IMR-90 (cell line): ENCODE measurements at regions not wholly inside any gene's neighbourhood (a gene's known extent, or its start where the extent isn't known, plus 50 kb on each side); places are given as distances from the start of the nearest gene placed in this dataset.

Experiments used
- ATAC-seq: fragments of 200-7000 bp; cut with Tn5 transposase; 2 replicates; pipeline ENCODE4 v1.9.1; 2020; ENCODE audit warnings: low read depth, mild to moderate bottlenecking, moderate library complexity
- BruUV-seq: library from RNA; stranded (reverse); fragments of 400-500 nt; replicated peaks from 2 replicates; lab custom pipeline; 2021; lab: Mats Ljungman, UMichigan
- CTCF ChIA-PET: fragments of 300-600 bp; formaldehyde crosslinking; extraction: SDS; loops from one replicate; lab custom pipeline; 2021; ENCODE audit warnings: antibody characterized with exemption; lab: Yijun Ruan, JAX
- POLR2A ChIA-PET: fragments of 300-600 bp; sonication (Branson Sonifier 250); formaldehyde crosslinking; loops from one replicate; lab custom pipeline; 2022; ENCODE audit warnings: antibody characterized with exemption; ENCODE audit not compliant: unreplicated experiment; lab: Charles Lee
- DNase-seq: peaks from one replicate; pipeline ENCODE4 v3.0.0; 2013
- H2AFZ ChIP-seq: replicated peaks from 2 replicates; pipeline ENCODE3; 2013; ENCODE audit warnings: low read length, mild to moderate bottlenecking; ENCODE audit not compliant: poor library complexity
- H2AK5ac ChIP-seq: 2 replicates; pipeline ENCODE4 v1.6.1; 2013; ENCODE audit warnings: low read depth, low read length, inconsistent platforms
- H2AK9ac ChIP-seq: replicated peaks from 2 replicates; pipeline ENCODE3; 2013; ENCODE audit warnings: mild to moderate bottlenecking, low read depth, low read length, moderate library complexity; ENCODE audit not compliant: poor library complexity
- H2BK120ac ChIP-seq: 2 replicates; pipeline ENCODE4 v1.6.1; 2013; ENCODE audit warnings: low read depth, low read length, inconsistent platforms
- H2BK15ac ChIP-seq: 3 replicates; pipeline ENCODE4 v1.6.1; 2013; ENCODE audit warnings: low read depth, low read length, inconsistent platforms
- H2BK20ac ChIP-seq: 2 replicates; pipeline ENCODE4 v1.6.1; 2013; ENCODE audit warnings: low read depth, mild to moderate bottlenecking, inconsistent platforms, low read length, moderate library complexity
- H2BK5ac ChIP-seq: 2 replicates; pipeline ENCODE4 v1.6.1; 2013; ENCODE audit warnings: mild to moderate bottlenecking, low read depth, low read length, inconsistent platforms; ENCODE audit not compliant: poor library complexity, severe bottlenecking
- H3K14ac ChIP-seq: replicated peaks from 2 replicates; pipeline ENCODE4 v1.6.1; 2013; ENCODE audit warnings: low read depth, low read length, inconsistent platforms
- H3K18ac ChIP-seq: 2 replicates; pipeline ENCODE4 v1.6.1; 2013; ENCODE audit warnings: low read depth, low read length, control low read depth
- H3K23ac ChIP-seq: 2 replicates; pipeline ENCODE4 v1.6.1; 2013; ENCODE audit warnings: low read depth, low read length, inconsistent platforms
- H3K27ac ChIP-seq: 2 replicates; pipeline ENCODE4 v1.5.1; 2013; ENCODE audit warnings: mild to moderate bottlenecking, control low read depth, low read length; ENCODE audit not compliant: insufficient read depth
- H3K27me3 ChIP-seq: 2 replicates; pipeline ENCODE4 v1.6.1; 2013; ENCODE audit warnings: low read length; ENCODE audit not compliant: control insufficient read depth, insufficient read depth
- H3K36me3 ChIP-seq: 2 replicates; pipeline ENCODE4 v1.6.1; 2013; ENCODE audit warnings: low read length, mixed read lengths; ENCODE audit not compliant: control insufficient read depth, insufficient read depth
- H3K4ac ChIP-seq: 2 replicates; pipeline ENCODE4 v1.6.1; 2013; ENCODE audit warnings: low read depth, low read length, inconsistent platforms
- H3K4me1 ChIP-seq: 2 replicates; pipeline ENCODE4 v1.6.1; 2013; ENCODE audit warnings: low read length, mixed read lengths; ENCODE audit not compliant: control insufficient read depth, insufficient read depth
- H3K4me2 ChIP-seq: 2 replicates; pipeline ENCODE4 v1.6.1; 2013; ENCODE audit warnings: low read depth, mild to moderate bottlenecking, control low read depth, low read length, moderate library complexity
- H3K4me3 ChIP-seq: 2 replicates; pipeline ENCODE4 v1.5.1; 2013; ENCODE audit warnings: low read depth, mild to moderate bottlenecking, control low read depth, low read length, moderate library complexity; ENCODE audit not compliant: insufficient read depth
- H3K56ac ChIP-seq: 2 replicates; pipeline ENCODE4 v1.6.1; 2013; ENCODE audit warnings: low read length, inconsistent platforms; ENCODE audit not compliant: insufficient read depth; ENCODE audit errors: extremely low read depth
- H3K79me1 ChIP-seq, 2 experiments: 2 replicates each; pipeline ENCODE4 v1.6.1; 2013; ENCODE audit warnings: low read length in 2 of 2, inconsistent platforms in 1 of 2, low read depth in 1 of 2
- H3K9ac ChIP-seq: 2 replicates; pipeline ENCODE4 v1.6.1; 2013; ENCODE audit warnings: low read depth, low read length, control low read depth
- H3K9me1 ChIP-seq: 2 replicates; pipeline ENCODE4 v1.6.1; 2013; ENCODE audit warnings: low read length, inconsistent platforms; ENCODE audit not compliant: insufficient read depth
- H3K9me3 ChIP-seq: 2 replicates; pipeline ENCODE4 v1.6.1; 2013; ENCODE audit warnings: low read length; ENCODE audit not compliant: control insufficient read depth, insufficient read depth
- H4K20me1 ChIP-seq: 2 replicates; pipeline ENCODE4 v1.6.1; 2013; ENCODE audit warnings: low read length, inconsistent platforms; ENCODE audit not compliant: insufficient read depth
- H4K5ac ChIP-seq: 2 replicates; pipeline ENCODE4 v1.6.1; 2013; ENCODE audit warnings: mild to moderate bottlenecking, low read depth, low read length, control low read depth
- H4K8ac ChIP-seq, 2 experiments: 2 replicates each; pipeline ENCODE4 v1.6.1; 2013; ENCODE audit warnings: low read depth in 2 of 2, low read length in 2 of 2, control low read depth in 1 of 2, inconsistent platforms in 1 of 2
- H4K91ac ChIP-seq: 2 replicates; pipeline ENCODE4 v1.6.1; 2013; ENCODE audit warnings: low read depth, low read length, inconsistent platforms; ENCODE audit not compliant: insufficient read depth
- BHLHE40 ChIP-seq: fragments of 150-350 bp; IDR thresholded peaks from 2 replicates; pipeline ENCODE4 v1.6.1; 2016; ENCODE audit warnings: mild to moderate bottlenecking, low read depth, low read length
- CEBPB ChIP-seq: IDR thresholded peaks from 2 replicates; pipeline ENCODE4 v1.6.1; 2012; ENCODE audit warnings: low read depth, low read length, improper control_type of control experiment
- FOS ChIP-seq: fragments of 150-350 bp; IDR thresholded peaks from 2 replicates; pipeline ENCODE4 v1.6.1; 2016; ENCODE audit warnings: low read depth, low read length
- MAFK ChIP-seq: IDR thresholded peaks from 2 replicates; pipeline ENCODE4 v1.6.1; 2012; ENCODE audit warnings: low read depth, low read length, improper control_type of control experiment
- MAZ ChIP-seq: IDR thresholded peaks from 2 replicates; pipeline ENCODE4 v1.6.1; 2012; ENCODE audit warnings: low read depth, mild to moderate bottlenecking, low read length, improper control_type of control experiment, moderate library complexity, borderline replicate concordance
- MXI1 ChIP-seq: IDR thresholded peaks from 2 replicates; pipeline ENCODE4 v1.6.1; 2012; ENCODE audit warnings: low read depth, mild to moderate bottlenecking, low read length, moderate library complexity, borderline replicate concordance
- NFE2L2 ChIP-seq: fragments of 150-350 bp; IDR thresholded peaks from 2 replicates; pipeline ENCODE4 v1.6.1; 2016; ENCODE audit warnings: low read depth, mild to moderate bottlenecking, low read length
- POLR2A ChIP-seq: IDR thresholded peaks from 2 replicates; pipeline ENCODE4 v1.6.1; 2012; ENCODE audit warnings: mild to moderate bottlenecking, low read depth, low read length
- RAD21 ChIP-seq: IDR thresholded peaks from 2 replicates; pipeline ENCODE4 v1.6.1; 2012; ENCODE audit warnings: low read length, improper control_type of control experiment
- WGBS, 2 experiments: methylation state at CpG; one replicate each; pipeline versions ENCODE4 v1.1.5 to v1.1.7; 2013; ENCODE audit warnings: missing lambda C conversion rate in 2 of 2; ENCODE audit not compliant: insufficient read length in 1 of 2; ENCODE audit errors: extremely low coverage in 2 of 2; 5-methylcytosine and 5-hydroxymethylcytosine counted together
- dilution Hi-C: fragments of 300-500 bp; cut with HindIII; formaldehyde crosslinking; loops from one replicate; pipeline ENCODE4 v1.14.3; 2018; ENCODE audit warnings: low sequenced_read_pairs; ENCODE audit not compliant: unreplicated experiment
- in situ Hi-C: fragments of 300-500 bp; cut with MboI; formaldehyde crosslinking; loops from 3 replicates; pipeline ENCODE4 v1.14.3; 2019; ENCODE audit warnings: low sequenced_read_pairs, inconsistent platforms, mixed read lengths
- intact Hi-C: fragments of 100-400 bp; cut with micrococcal nuclease; formaldehyde crosslinking; loops from 2 replicates; pipeline ENCODE4 v1.10.0; 2022
- TF ChIP-seq, protein P1 (sequence below): conservative IDR thresholded peaks from 2 replicates; pipeline ENCODE4 v1.5.1; 2012; ENCODE audit warnings: mild to moderate bottlenecking, low read depth, low read length, improper control_type of control experiment
- TF ChIP-seq, protein P2 (sequence below): fragments of 150-350 bp; IDR thresholded peaks from 2 replicates; pipeline ENCODE4 v1.6.1; 2016; ENCODE audit warnings: low read depth, mild to moderate bottlenecking, low read length, moderate library complexity, borderline replicate concordance

DNA sequence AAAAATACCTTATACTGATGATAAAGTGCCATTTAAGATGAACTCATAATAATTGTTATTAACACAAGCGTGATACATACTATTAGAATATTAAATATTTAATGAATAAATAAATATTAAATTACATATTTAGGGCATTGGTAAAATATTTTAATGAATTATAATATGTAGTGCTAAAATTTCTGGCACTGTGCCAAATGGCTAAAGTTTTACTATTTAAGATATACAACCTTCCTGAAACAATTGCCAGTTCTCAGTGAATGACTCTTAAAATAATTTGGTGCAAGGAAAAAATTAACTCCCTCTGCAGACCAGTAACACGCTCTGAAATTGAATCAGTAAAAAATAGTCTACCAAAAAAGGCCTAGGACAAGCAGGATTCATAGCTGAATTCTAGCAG is 428.9 kb upstream of the ATXN7L3B start:
- Histone ChIP-seq H2BK15ac (no peak overlapping the region), H3K27me3 (no peaks in the 10 kb centered on the region), H3K79me1 (no peaks in the 10 kb centered on the region), H3K4me3 (no peak overlapping the region), H3K9me1 (no peaks in the 10 kb centered on the region), H3K9ac (no peak overlapping the region), H2BK5ac (no peak overlapping the region), H2AK5ac (no peak overlapping the region), H4K91ac (no peak overlapping the region), H4K8ac (no peak overlapping the region), H3K4ac (no peak overlapping the region), H3K56ac (no peak overlapping the region), H3K14ac (no peak overlapping the region), H3K4me2 (no peak overlapping the region), H2AK9ac (no peak overlapping the region), H3K18ac (no peak overlapping the region), H3K9me3 (peaks cover 12% of the 10 kb centered on the region; the same call in 1 of the 2 replicates), H3K23ac (no peak overlapping the region), H3K27ac (no peak overlapping the region), H3K4me1 (no peaks in the 10 kb centered on the region), H2AFZ (no peak overlapping the region), H4K20me1 (no peaks in the 10 kb centered on the region), H2BK20ac (no peak overlapping the region), H3K36me3 (no peaks in the 10 kb centered on the region), H4K5ac (no peak overlapping the region), H2BK120ac (no peak overlapping the region)
- no peak for TF ChIP-seq MAFK
- no peak for TF ChIP-seq FOS
- no peak for TF ChIP-seq CEBPB
- TF ChIP-seq MAZ: no peak
- TF ChIP-seq, protein P1, sequence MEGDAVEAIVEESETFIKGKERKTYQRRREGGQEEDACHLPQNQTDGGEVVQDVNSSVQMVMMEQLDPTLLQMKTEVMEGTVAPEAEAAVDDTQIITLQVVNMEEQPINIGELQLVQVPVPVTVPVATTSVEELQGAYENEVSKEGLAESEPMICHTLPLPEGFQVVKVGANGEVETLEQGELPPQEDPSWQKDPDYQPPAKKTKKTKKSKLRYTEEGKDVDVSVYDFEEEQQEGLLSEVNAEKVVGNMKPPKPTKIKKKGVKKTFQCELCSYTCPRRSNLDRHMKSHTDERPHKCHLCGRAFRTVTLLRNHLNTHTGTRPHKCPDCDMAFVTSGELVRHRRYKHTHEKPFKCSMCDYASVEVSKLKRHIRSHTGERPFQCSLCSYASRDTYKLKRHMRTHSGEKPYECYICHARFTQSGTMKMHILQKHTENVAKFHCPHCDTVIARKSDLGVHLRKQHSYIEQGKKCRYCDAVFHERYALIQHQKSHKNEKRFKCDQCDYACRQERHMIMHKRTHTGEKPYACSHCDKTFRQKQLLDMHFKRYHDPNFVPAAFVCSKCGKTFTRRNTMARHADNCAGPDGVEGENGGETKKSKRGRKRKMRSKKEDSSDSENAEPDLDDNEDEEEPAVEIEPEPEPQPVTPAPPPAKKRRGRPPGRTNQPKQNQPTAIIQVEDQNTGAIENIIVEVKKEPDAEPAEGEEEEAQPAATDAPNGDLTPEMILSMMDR: no peak
- no peak for TF ChIP-seq BHLHE40
- no peak for TF ChIP-seq POLR2A
- TF ChIP-seq RAD21: no peak
- TF ChIP-seq, protein P2, sequence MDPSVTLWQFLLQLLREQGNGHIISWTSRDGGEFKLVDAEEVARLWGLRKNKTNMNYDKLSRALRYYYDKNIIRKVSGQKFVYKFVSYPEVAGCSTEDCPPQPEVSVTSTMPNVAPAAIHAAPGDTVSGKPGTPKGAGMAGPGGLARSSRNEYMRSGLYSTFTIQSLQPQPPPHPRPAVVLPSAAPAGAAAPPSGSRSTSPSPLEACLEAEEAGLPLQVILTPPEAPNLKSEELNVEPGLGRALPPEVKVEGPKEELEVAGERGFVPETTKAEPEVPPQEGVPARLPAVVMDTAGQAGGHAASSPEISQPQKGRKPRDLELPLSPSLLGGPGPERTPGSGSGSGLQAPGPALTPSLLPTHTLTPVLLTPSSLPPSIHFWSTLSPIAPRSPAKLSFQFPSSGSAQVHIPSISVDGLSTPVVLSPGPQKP: no peak
- no peak for TF ChIP-seq NFE2L2
- no peak for TF ChIP-seq MXI1
- ChIA-PET CTCF (no interaction called here), POLR2A (no interaction called here)
- intact Hi-C loops: no loop called here
- in situ Hi-C loops: no loop called here
- dilution Hi-C loops: no loop called here
- ATAC-seq (no peak), DNase-seq (no peak)
- BruUV-seq: no TSS peak
- no CpG with 5 or more reads among the region's 2 CpGs for WGBS, 2 experiments
